NCI-H446 (cell line): ENCODE measurements at regions not wholly inside any gene's neighbourhood (a gene's known extent, or its start where the extent isn't known, plus 50 kb on each side); places are given as distances from the start of the nearest gene placed in this dataset.

Experiments used
- DNase-seq, 2 experiments: peaks; one replicate each; lab custom pipeline; 2025; lab: John Stamatoyannopoulos, UW

GRCh38 chr5:143586781-143587362, 183.4 kb upstream of the NR3C1 start:
- no peak for DNase-seq

- no peak for DNase-seq
These were observed 182.5 kb upstream of the NR3C1 start for GRCh38 chr5:143585970-143586369.

GRCh38 chr5:143583409-143583808, 179.9 kb upstream of the NR3C1 start:
- DNase-seq = no peak

GRCh38 chr5:143582869-143583268, 179.4 kb upstream of the NR3C1 start:
- DNase-seq = no peak

GRCh38 chr5:143582176-143582575, 178.7 kb upstream of the NR3C1 start:
- no peak for DNase-seq

- no peak for DNase-seq
These were observed 178.2 kb upstream of the NR3C1 start for GRCh38 chr5:143581649-143582048.

GRCh38 chr5:143581147-143581546, 177.7 kb upstream of the NR3C1 start:
- no peak for DNase-seq

- peak in 1 of 2 experiments; percentile 13 for DNase-seq
These were observed 173.4 kb upstream of the NR3C1 start for GRCh38 chr5:143576711-143577484.

- no peak for DNase-seq
These were observed 171.8 kb upstream of the NR3C1 start for GRCh38 chr5:143575286-143575685.

GRCh38 chr5:143574236-143574635, 170.8 kb upstream of the NR3C1 start:
- DNase-seq = no peak

GRCh38 chr5:143573568-143574170, 170.2 kb upstream of the NR3C1 start:
- DNase-seq = no peak

GRCh38 chr5:143572671-143573070, 169.2 kb upstream of the NR3C1 start:
- DNase-seq = no peak

- DNase-seq = no peak
These were observed 168.4 kb upstream of the NR3C1 start for GRCh38 chr5:143571642-143572624.

- no peak for DNase-seq
These were observed 167.5 kb upstream of the NR3C1 start for GRCh38 chr5:143570989-143571388.

GRCh38 chr5:143569722-143570567, 166.5 kb upstream of the NR3C1 start:
- no peak for DNase-seq

GRCh38 chr5:143569213-143569701, 165.8 kb upstream of the NR3C1 start:
- no peak for DNase-seq

GRCh38 chr5:143567583-143568504, 164.4 kb upstream of the NR3C1 start:
- no peak for DNase-seq

GRCh38 chr5:143566139-143566538, 162.7 kb upstream of the NR3C1 start:
- DNase-seq = no peak

GRCh38 chr5:143564417-143564816, 160.9 kb upstream of the NR3C1 start:
- no peak for DNase-seq

- DNase-seq = no peak
These were observed 159.4 kb upstream of the NR3C1 start for GRCh38 chr5:143562935-143563334.
